ENCODE measurements at regions not wholly inside any gene's neighbourhood (a gene's known extent, or its start where the extent isn't known, plus 50 kb on each side); places are given as distances from the start of the nearest gene placed in this dataset.

- TF ChIP-seq CTCF (IDR thresholded peaks at IDR 0.05; ENCODE audit: borderline replicate concordance, insufficient read depth, low read depth, low read length): no peak
- H3K4me3 ChIP-seq (ENCODE audit: low read depth, low read length): no peak overlapping the region
Measured at GRCh38 chr14:51527073-51527472, 124.6 kb upstream of the FRMD6 start.

DNA sequence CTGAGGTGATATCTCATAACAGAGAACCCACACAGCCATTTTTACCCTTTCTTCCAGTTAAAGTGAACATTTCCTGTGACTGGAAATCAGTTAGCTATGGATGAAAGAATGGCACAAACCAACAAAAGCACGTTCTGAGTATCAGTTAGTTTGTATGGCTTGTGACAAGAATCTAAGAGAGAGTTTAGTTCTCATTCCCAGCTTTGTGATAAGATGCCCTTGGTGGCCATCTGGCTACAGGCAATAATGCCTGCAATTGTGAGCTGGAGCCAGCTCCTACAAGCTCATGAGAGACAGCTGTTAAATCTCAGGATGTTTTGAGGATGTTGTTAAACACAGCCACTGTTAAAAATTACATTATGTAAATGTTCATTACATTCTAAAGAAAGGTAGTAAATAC, 122.0 kb upstream of the FRMD6 start:
- no peak for TF ChIP-seq CTCF (IDR thresholded peaks at IDR 0.05; ENCODE audit: borderline replicate concordance, insufficient read depth, low read depth, low read length)
- no peak overlapping the region for H3K4me3 ChIP-seq (ENCODE audit: low read depth, low read length)

- no peak overlapping the region for H3K4me3 ChIP-seq (ENCODE audit: low read depth, low read length)
- no peak for TF ChIP-seq CTCF (IDR thresholded peaks at IDR 0.05; ENCODE audit: borderline replicate concordance, insufficient read depth, low read depth, low read length)
Measured at GRCh38 chr14:51533160-51533559, 118.5 kb upstream of the FRMD6 start.

GRCh38 chr14:51533872-51534553, 117.7 kb upstream of the FRMD6 start:
- no peak overlapping the region for H3K4me3 ChIP-seq (ENCODE audit: low read depth, low read length)
- no peak for TF ChIP-seq CTCF (IDR thresholded peaks at IDR 0.05; ENCODE audit: borderline replicate concordance, insufficient read depth, low read depth, low read length)

GRCh38 chr14:51534610-51535011, 117.1 kb upstream of the FRMD6 start:
- TF ChIP-seq CTCF (IDR thresholded peaks at IDR 0.05; ENCODE audit: borderline replicate concordance, insufficient read depth, low read depth, low read length): no peak
- no peak overlapping the region for H3K4me3 ChIP-seq (ENCODE audit: low read depth, low read length)

GRCh38 chr14:51535443-51536044, 116.2 kb upstream of the FRMD6 start:
- H3K4me3 ChIP-seq (ENCODE audit: low read depth, low read length): no peak overlapping the region

More at GRCh38 chr14:51535443-51536044, 116.2 kb upstream of the FRMD6 start:
- no peak for TF ChIP-seq CTCF (IDR thresholded peaks at IDR 0.05; ENCODE audit: borderline replicate concordance, insufficient read depth, low read depth, low read length)

All from GM12875 (cell line).